ENCODE measurements at regions not wholly inside any gene's neighbourhood (a gene's known extent, or its start where the extent isn't known, plus 50 kb on each side); places are given as distances from the start of the nearest gene placed in this dataset.

GRCh38 chr5:98514215-98514614 is 259.2 kb upstream of the RGMB start:
- Histone ChIP-seq H4K8ac (ENCODE audit: low read depth in 2 of 2, low read length in 2 of 2) (no peak overlapping the region), H3K9ac (ENCODE audit: low read depth, low read length) (no peak overlapping the region), H2AFZ (replicated peaks; ENCODE audit: low read length, poor library complexity) (no peak overlapping the region), H2BK20ac (ENCODE audit: low read depth, low read length) (no peak overlapping the region), H3K56ac (ENCODE audit: extremely low read depth, insufficient read depth, low read length) (no peak overlapping the region), H3K9me3 (ENCODE audit: control insufficient read depth, insufficient read depth, low read length) (no peaks in the 10 kb centered on the region), H3K4me3 (ENCODE audit: insufficient read depth, low read depth, low read length) (no peak overlapping the region), H3K27ac (ENCODE audit: insufficient read depth, low read length) (no peak overlapping the region), H3K79me1 (ENCODE audit: low read depth in 1 of 2, low read length in 2 of 2) (no peaks in the 10 kb centered on the region), H3K23ac (ENCODE audit: low read depth, low read length) (no peak overlapping the region), H3K36me3 (ENCODE audit: control insufficient read depth, insufficient read depth, low read length) (no peaks in the 10 kb centered on the region), H3K4ac (ENCODE audit: low read depth, low read length) (no peak overlapping the region), H3K4me2 (ENCODE audit: low read depth, low read length) (no peak overlapping the region), H2BK15ac (ENCODE audit: low read depth, low read length) (no peak overlapping the region), H3K4me1 (ENCODE audit: control insufficient read depth, insufficient read depth, low read length) (peaks cover 3% of the 10 kb centered on the region; the same call in 1 of the 2 replicates), H2AK5ac (ENCODE audit: low read depth, low read length) (no peak overlapping the region), H3K27me3 (ENCODE audit: control insufficient read depth, insufficient read depth, low read length) (no peaks in the 10 kb centered on the region), H4K5ac (ENCODE audit: low read depth, low read length) (no peak overlapping the region), H2BK120ac (ENCODE audit: low read depth, low read length) (no peak overlapping the region), H3K14ac (replicated peaks; ENCODE audit: low read depth, low read length) (no peak overlapping the region), H2AK9ac (replicated peaks; ENCODE audit: low read depth, low read length, poor library complexity) (no peak overlapping the region), H4K91ac (ENCODE audit: insufficient read depth, low read depth, low read length) (no peak overlapping the region), H3K9me1 (ENCODE audit: insufficient read depth, low read length) (no peaks in the 10 kb centered on the region), H3K18ac (ENCODE audit: low read depth, low read length) (no peak overlapping the region), H4K20me1 (ENCODE audit: insufficient read depth, low read length) (no peaks in the 10 kb centered on the region), H2BK5ac (ENCODE audit: low read depth, low read length, poor library complexity, severe bottlenecking) (no peak overlapping the region)
- in situ Hi-C loops (cut with MboI; ENCODE audit: low sequenced_read_pairs), result no loop called here
- DNase-seq (no peak), ATAC-seq (ENCODE audit: low read depth) (no peak)
- POLR2A ChIA-PET (ENCODE audit: unreplicated experiment), result no interaction called here
- TF ChIP-seq BHLHE40 (IDR thresholded peaks at IDR 0.05; ENCODE audit: low read depth, low read length) (no peak), POLR2A (IDR thresholded peaks at IDR 0.05; ENCODE audit: low read depth, low read length) (no peak), RAD21 (IDR thresholded peaks at IDR 0.05; ENCODE audit: low read length) (no peak), NFE2L2 (IDR thresholded peaks at IDR 0.05; ENCODE audit: low read depth, low read length) (no peak), RCOR1 (IDR thresholded peaks at IDR 0.05; ENCODE audit: insufficient replicate concordance, low read length) (no peak), FOS (IDR thresholded peaks at IDR 0.05; ENCODE audit: low read depth, low read length) (no peak), CTCF (conservative IDR thresholded peaks at IDR 0.05; ENCODE audit: low read depth, low read length) (no peak), MAZ (IDR thresholded peaks at IDR 0.05; ENCODE audit: borderline replicate concordance, low read depth, low read length) (no peak), CEBPB (IDR thresholded peaks at IDR 0.05; ENCODE audit: low read depth, low read length) (no peak), RFX5 (IDR thresholded peaks at IDR 0.05; ENCODE audit: low read depth, low read length) (no peak), MXI1 (IDR thresholded peaks at IDR 0.05; ENCODE audit: borderline replicate concordance, low read depth, low read length) (no peak), CHD1 (IDR thresholded peaks at IDR 0.05; ENCODE audit: low read depth, low read length) (no peak), MAFK (IDR thresholded peaks at IDR 0.05; ENCODE audit: low read depth, low read length) (no peak), SMC3 (IDR thresholded peaks at IDR 0.05; ENCODE audit: low read depth, low read length) (no peak)
- TF ChIP-seq, protein P1, sequence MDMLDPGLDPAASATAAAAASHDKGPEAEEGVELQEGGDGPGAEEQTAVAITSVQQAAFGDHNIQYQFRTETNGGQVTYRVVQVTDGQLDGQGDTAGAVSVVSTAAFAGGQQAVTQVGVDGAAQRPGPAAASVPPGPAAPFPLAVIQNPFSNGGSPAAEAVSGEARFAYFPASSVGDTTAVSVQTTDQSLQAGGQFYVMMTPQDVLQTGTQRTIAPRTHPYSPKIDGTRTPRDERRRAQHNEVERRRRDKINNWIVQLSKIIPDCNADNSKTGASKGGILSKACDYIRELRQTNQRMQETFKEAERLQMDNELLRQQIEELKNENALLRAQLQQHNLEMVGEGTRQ (IDR thresholded peaks at IDR 0.05; ENCODE audit: low read depth, low read length), result no peak
- TF ChIP-seq, protein P2, sequence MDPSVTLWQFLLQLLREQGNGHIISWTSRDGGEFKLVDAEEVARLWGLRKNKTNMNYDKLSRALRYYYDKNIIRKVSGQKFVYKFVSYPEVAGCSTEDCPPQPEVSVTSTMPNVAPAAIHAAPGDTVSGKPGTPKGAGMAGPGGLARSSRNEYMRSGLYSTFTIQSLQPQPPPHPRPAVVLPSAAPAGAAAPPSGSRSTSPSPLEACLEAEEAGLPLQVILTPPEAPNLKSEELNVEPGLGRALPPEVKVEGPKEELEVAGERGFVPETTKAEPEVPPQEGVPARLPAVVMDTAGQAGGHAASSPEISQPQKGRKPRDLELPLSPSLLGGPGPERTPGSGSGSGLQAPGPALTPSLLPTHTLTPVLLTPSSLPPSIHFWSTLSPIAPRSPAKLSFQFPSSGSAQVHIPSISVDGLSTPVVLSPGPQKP (IDR thresholded peaks at IDR 0.05; ENCODE audit: borderline replicate concordance, low read depth, low read length), result no peak
- no TSS peak for BruUV-seq (replicated peaks)
- 70% methylated on average over 2 of the region's 3 CpGs; no CpG with 5 or more reads in 1 of the 2 experiments for WGBS, 2 experiments (ENCODE audit: extremely low coverage in 2 of 2, insufficient read length in 1 of 2)
- intact Hi-C loops (cut with micrococcal nuclease), result no loop called here
- dilution Hi-C loops (cut with HindIII; ENCODE audit: low sequenced_read_pairs, unreplicated experiment), result no loop called here
- CTCF ChIA-PET, result interaction anchor here (0.7 kb wide), 1 partner anchor 9 kb away, joined by 5 read pairs; no protein-coding TSS in a partner anchor
